HFF-Myc (cell line): ENCODE measurements at regions not wholly inside any gene's neighbourhood (a gene's known extent, or its start where the extent isn't known, plus 50 kb on each side); places are given as distances from the start of the nearest gene placed in this dataset.

Source experiments
- DNase-seq: peaks from one replicate; pipeline ENCODE4 v3.0.0-alpha.2; 2011; ENCODE audit warnings: low read depth; ENCODE audit errors: extremely low read depth
- H3K4me3 ChIP-seq: replicated peaks from 2 replicates; pipeline ENCODE4 v1.5.1; 2011; ENCODE audit warnings: low read depth, mild to moderate bottlenecking, control low read depth, low read length
- TF ChIP-seq, protein P1 (sequence below): IDR thresholded peaks from 2 replicates; pipeline ENCODE4 v1.5.1; 2012; ENCODE audit warnings: mild to moderate bottlenecking, low read depth, low read length, control low read depth; ENCODE audit errors: missing control alignments

DNA sequence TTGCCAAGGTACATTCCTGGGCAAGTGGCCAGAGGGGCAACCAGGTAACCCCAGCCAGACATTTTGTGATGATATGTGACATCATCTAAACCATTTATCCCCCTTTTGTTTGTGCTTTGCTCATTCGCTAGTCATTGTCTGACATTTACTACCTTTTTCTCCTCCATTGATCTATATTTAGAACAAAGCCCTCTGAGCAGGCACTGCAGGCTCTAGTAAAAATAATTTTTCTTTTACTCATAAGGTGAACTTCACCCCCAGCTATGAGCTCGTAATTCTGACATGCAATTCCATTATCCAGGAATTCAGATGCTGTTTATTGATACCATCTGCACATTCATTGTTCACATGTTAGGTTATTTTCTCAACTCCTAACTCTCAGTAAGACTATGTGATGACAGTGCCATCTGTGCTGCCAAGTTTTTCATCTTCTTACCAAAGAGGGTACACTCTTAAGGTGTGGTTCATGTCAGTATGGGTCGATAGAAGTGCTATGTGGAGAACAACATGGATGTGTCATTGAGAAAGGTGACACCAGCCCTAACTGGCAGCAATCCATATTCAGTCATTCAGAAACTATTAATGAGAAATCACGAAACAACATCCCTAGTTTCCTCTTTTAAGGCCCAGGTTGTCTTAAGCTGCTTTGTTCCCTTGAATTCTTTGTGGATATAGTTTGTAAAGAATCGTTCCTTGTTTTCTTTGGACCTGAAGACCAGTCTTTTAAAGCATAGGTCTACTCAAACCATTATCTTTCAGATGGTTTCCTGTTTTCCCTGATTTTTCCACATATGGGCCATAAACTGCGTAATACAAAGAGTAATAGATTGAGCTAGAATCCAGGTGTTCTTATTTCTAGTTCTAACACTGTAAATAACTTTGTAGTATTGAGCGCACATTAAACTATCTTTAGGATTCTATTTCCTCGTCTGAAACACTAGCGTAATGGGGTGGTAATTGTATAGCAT, 978.1 kb upstream of the CDH2 start:
- H3K4me3 ChIP-seq = no peak overlapping the region
- TF ChIP-seq, protein P1, sequence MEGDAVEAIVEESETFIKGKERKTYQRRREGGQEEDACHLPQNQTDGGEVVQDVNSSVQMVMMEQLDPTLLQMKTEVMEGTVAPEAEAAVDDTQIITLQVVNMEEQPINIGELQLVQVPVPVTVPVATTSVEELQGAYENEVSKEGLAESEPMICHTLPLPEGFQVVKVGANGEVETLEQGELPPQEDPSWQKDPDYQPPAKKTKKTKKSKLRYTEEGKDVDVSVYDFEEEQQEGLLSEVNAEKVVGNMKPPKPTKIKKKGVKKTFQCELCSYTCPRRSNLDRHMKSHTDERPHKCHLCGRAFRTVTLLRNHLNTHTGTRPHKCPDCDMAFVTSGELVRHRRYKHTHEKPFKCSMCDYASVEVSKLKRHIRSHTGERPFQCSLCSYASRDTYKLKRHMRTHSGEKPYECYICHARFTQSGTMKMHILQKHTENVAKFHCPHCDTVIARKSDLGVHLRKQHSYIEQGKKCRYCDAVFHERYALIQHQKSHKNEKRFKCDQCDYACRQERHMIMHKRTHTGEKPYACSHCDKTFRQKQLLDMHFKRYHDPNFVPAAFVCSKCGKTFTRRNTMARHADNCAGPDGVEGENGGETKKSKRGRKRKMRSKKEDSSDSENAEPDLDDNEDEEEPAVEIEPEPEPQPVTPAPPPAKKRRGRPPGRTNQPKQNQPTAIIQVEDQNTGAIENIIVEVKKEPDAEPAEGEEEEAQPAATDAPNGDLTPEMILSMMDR = no peak
- peak; percentile 87 for DNase-seq

DNA sequence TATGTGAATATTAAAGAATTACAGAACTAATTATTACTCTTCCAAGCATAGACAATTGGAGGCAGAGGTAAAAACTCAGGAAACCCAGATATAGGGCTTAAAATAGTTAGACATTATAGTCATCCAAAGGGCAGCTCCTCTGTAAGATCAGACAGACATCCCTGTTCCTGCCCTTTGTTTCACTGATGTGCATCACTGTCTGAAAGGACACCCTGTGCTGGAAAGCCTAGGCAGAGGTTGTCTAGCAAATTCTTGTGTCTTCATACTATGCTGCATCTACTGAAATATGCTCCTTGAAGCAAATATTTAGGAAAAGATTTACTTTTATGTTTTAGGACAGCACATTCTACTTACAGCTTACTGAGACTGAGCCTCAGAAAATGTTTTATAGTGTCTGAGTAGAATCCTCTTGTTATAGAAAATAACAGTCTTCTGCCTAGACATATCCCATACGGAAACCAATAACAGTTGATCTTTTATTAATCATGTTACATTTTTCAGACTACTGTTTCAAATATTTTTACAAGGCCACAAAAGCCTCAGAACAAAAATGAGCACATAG, 977.3 kb upstream of the CDH2 start:
- no peak for DNase-seq
- TF ChIP-seq, protein P1 = no peak

DNA sequence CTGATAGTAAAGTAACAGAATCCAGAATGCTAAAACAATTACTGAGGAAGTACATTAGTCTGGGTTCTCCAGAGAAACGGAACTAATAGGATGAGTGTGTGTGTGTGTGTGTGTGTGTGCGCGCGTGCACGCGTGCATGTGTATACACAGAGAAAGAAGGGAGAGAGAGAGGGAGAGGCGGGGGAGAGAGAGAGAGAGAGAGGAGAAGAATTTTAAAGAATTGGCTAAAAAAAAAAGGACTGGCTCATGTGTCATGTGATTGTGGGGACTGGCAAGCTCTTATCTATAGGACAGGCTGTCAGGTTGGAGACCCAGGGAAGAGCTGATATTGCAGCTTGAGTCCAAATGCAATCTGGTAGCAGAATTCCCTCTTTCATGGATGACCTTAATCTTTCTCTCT, 976.2 kb upstream of the CDH2 start:
- TF ChIP-seq, protein P1 = no peak
- no peak for DNase-seq
- H3K4me3 ChIP-seq = no peak overlapping the region

More for the DNA sequence above, 977.3 kb upstream of the CDH2 start:
- H3K4me3 ChIP-seq = no peak overlapping the region

DNA sequence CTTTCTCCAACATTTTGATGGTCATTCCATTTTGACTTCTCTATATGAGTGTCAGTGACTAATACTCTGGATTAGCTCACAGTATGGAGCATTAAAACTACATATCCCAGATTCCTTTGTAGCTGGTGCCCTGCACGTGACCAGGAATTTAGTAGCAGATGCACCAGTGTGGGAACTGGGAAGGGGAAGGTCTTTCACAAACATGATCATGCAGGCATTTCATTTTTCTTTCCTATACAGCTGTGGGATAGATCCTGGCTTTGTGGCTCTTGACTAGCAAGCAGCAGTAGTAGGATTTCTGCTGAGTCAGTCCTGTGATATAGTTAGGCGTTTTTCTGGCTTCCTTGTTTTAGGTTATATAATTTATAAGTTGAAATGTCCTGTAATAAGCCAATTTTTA, 971.0 kb upstream of the CDH2 start:
- no peak overlapping the region for H3K4me3 ChIP-seq
- TF ChIP-seq, protein P1 = no peak
- DNase-seq = peak; percentile 37

DNA sequence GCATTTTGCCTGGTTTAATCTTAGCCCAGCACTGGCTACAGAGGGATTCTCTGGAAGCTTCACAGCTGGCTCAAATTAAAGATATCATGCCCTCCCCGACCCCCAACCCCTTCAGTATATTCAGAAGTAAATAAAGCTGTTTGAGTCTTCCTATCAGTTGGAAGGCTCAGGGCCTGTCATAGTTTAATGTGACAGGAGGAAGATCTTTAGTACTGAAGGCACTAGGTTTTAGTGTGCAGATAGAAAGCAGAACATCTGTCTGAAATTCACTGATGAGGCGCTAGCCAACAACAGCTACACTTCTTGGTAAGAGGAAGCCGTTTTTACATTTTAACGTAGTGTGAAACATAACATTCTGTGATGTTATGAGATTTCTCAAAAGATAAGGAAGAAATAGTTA, 969.1 kb upstream of the CDH2 start:
- TF ChIP-seq, protein P1 = no peak
- no peak for DNase-seq
- no peak overlapping the region for H3K4me3 ChIP-seq

DNA sequence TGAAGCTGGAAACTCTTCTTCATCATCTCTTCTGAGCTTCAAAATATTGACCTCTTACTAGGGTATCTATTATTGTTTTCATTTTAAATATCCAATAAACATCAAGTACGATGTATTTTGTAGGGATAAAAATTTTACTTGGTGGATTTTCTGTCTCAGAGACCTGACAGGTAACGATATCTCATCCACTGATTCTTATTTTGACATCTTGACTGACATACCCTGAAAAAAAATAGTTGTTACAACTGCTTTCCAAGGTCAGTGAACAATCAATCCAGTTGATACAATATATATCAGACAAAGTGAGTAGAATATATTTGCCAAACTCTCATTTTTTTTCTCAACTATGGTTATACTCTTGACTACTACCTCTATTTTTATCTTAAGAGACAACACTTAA, 963.7 kb upstream of the CDH2 start:
- TF ChIP-seq, protein P1 = no peak
- no peak overlapping the region for H3K4me3 ChIP-seq
- DNase-seq = no peak
